Mucosa of descending colon (tissue), 3 donors: ENCODE measurements at regions not wholly inside any gene's neighbourhood (a gene's known extent, or its start where the extent isn't known, plus 50 kb on each side); places are given as distances from the start of the nearest gene placed in this dataset.

Experiments used
- ATAC-seq: fragments of 200-7000 bp; cut with Tn5 transposase; one replicate; pipeline ENCODE4 v1.9.1; 2020; ENCODE audit warnings: mild to moderate bottlenecking, moderate library complexity
- DNase-seq, 3 donors: peaks; one replicate each; pipeline ENCODE4 v3.0.0-alpha.2; 2020
- H3K36me3 ChIP-seq: fragments of 200-600 bp; one replicate; pipeline ENCODE4 v1.8.0; 2021; ENCODE audit warnings: low read depth, mild to moderate bottlenecking
- H3K4me1 ChIP-seq: fragments of 200-600 bp; one replicate; pipeline ENCODE4 v1.8.0; 2021; ENCODE audit warnings: low read depth, mild to moderate bottlenecking
- H3K4me3 ChIP-seq: fragments of 200-600 bp; one replicate; pipeline ENCODE4 v1.8.0; 2021; ENCODE audit warnings: mild to moderate bottlenecking
- H3K9me3 ChIP-seq: fragments of 200-600 bp; one replicate; pipeline ENCODE4 v1.8.0; 2021; ENCODE audit warnings: mild to moderate bottlenecking
- CTCF ChIP-seq: fragments of 200-600 bp; IDR thresholded peaks from one replicate; pipeline ENCODE4 v1.8.0; 2022; ENCODE audit warnings: antibody characterized with exemption, mild to moderate bottlenecking
- intact Hi-C, 2 donors: fragments of 100-400 bp; cut with DNase I in 1 of 2; cut with micrococcal nuclease in 1 of 2; formaldehyde crosslinking; loops; one replicate each; pipeline versions ENCODE4 v1.11.0 to v1.11.1; 2022; cut with DNase I, micrococcal nuclease
- donor health status: DM: no; HTN: no; CAD: no; lungs with moderate emphysema.
- donor health status: DM: no; HTN: no; CAD: no.
- donor health status: DM: no; HTN: yes; CAD: no.

GRCh38 chr4:147299205-147299604, 181.7 kb upstream of the EDNRA start:
- no peak for ATAC-seq
- Histone ChIP-seq H3K4me1 (no peaks in the 10 kb centered on the region), H3K4me3 (no peak overlapping the region), H3K9me3 (no peaks in the 10 kb centered on the region), H3K36me3 (no peaks in the 10 kb centered on the region)
- DNase-seq: no peak
- intact Hi-C loops: no loop called here
- TF ChIP-seq CTCF: no peak

GRCh38 chr4:147303174-147303872, 177.6 kb upstream of the EDNRA start:
- intact Hi-C loops: no loop called here
- Histone ChIP-seq H3K36me3 (no peaks in the 10 kb centered on the region), H3K4me1 (no peaks in the 10 kb centered on the region), H3K4me3 (no peak overlapping the region), H3K9me3 (no peaks in the 10 kb centered on the region)
- DNase-seq: no peak
- no peak for ATAC-seq
- no peak for TF ChIP-seq CTCF

- intact Hi-C loops: no loop called here
- TF ChIP-seq CTCF: no peak
- H3K9me3 ChIP-seq: no peaks in the 10 kb centered on the region
- H3K4me3 ChIP-seq: no peak overlapping the region
- ATAC-seq (no peak), DNase-seq (no peak)
- H3K36me3 ChIP-seq: no peaks in the 10 kb centered on the region
- H3K4me1 ChIP-seq: no peaks in the 10 kb centered on the region
Observed at GRCh38 chr4:147303873-147304229, 177.0 kb upstream of the EDNRA start.

- Histone ChIP-seq H3K4me1 (no peaks in the 10 kb centered on the region), H3K36me3 (no peaks in the 10 kb centered on the region), H3K9me3 (no peaks in the 10 kb centered on the region), H3K4me3 (no peak overlapping the region)
- ATAC-seq: no peak
- DNase-seq: no peak
- intact Hi-C loops: no loop called here
- TF ChIP-seq CTCF: no peak
Observed at GRCh38 chr4:147307896-147308674, 172.8 kb upstream of the EDNRA start.

GRCh38 chr4:147309434-147309833, 171.5 kb upstream of the EDNRA start:
- Histone ChIP-seq H3K36me3 (no peaks in the 10 kb centered on the region), H3K4me3 (no peak overlapping the region), H3K4me1 (no peaks in the 10 kb centered on the region), H3K9me3 (no peaks in the 10 kb centered on the region)
- no peak for ATAC-seq
- intact Hi-C loops: no loop called here
- TF ChIP-seq CTCF: no peak
- no peak for DNase-seq
